DMS53 treated with DMSO at 0.1 percent for 48 hours (cell line): ENCODE measurements at regions not wholly inside any gene's neighbourhood (a gene's known extent, or its start where the extent isn't known, plus 50 kb on each side); places are given as distances from the start of the nearest gene placed in this dataset.

Experiments used
- DNase-seq: peaks from one replicate; lab custom pipeline; 2025; ENCODE audit not compliant: unreplicated experiment; lab: John Stamatoyannopoulos, UW

DNA sequence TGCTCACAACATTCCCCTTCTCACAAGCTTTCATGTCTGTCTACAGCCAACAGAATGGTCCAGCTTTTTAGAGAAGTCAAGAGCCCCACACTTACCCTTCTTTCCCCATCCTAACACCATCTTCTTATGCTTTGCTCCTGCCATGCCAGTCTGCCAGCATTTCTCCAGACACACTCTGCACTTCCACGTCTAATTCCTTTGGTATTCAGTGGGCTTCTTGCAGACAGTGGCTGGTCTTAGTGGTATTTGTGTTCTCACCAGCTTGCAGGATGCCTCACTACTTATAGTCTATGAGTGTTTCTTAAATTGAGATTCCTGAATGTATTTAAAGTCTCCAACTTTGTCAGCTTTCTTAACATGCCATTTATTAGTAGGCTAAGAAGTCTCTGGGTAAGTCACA is 154.4 kb downstream of the BBOX1 start:
- no peak for DNase-seq

DNA sequence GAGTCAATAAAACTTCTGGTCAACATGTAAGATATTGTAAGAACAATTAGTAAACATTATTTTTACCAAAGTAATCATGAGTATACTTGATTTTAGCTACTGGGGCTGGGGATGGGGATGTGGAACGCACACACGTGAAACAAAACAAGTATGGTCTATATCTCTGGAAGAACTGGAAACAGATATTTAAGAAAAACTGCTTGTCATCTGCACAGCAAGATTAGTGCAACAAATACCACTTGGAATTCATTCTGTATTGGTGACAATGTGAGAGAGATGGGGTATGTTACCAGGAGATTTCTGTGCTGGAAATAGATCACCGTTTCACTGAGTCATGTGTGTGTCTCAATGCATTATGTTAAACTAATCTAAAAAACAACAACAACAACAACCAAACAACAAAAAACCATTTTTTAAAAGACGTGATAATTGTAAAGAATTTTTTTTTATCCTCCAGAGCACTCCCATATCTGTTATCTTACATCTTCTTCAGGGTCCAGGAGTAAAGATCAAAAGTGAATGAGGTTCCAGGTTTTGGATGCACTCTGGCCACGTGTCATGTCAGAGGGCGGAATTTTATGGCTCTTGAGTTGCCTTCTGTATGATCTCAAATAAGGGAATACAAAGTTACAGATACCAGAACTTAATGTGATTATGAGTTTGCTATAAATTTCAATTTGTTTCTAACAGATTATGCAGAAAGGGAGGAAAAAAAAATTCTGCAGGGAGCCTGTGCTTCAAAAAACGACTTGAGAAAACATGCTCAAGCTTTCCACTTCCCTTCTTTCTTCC is 153.0 kb downstream of the BBOX1 start:
- no peak for DNase-seq

DNA sequence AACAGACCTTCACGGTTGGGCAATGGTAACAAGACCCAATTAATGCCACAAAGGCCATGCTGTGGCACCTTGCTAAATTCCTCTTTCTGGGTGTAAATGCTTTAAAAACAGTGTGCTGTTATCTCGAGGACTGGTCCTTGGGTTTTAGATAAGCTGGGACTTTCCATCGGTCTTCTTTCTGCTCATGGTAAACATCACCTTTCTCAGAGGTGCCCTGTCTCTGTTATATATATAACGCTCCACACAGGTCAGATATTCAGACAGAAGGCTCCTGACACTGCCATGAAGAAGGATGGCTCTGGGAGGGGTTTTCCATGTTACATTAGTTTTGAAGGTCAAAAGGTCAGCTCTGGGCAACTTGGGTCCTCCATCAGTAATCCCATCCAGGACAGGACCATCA is 151.6 kb downstream of the BBOX1 start:
- no peak for DNase-seq

DNA sequence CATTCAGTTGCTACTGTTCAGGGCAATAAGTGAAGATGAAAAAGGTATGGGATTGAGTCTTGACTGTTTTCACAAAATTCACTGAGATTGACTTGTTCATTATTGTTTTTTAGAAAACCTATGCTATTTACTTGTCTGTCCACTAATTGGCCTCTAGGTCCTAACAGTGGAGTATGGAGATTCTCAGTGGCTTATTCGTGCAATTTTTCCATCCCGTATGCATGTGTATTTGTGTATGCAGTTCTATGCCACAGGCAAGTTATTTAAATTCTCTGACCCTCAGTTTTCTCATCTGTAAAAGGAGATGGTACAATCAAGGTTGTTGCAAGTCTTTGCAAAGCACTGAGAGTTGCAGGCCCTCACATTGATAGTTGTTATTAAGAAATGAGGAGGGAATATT is 151.0 kb downstream of the BBOX1 start:
- no peak for DNase-seq

DNA sequence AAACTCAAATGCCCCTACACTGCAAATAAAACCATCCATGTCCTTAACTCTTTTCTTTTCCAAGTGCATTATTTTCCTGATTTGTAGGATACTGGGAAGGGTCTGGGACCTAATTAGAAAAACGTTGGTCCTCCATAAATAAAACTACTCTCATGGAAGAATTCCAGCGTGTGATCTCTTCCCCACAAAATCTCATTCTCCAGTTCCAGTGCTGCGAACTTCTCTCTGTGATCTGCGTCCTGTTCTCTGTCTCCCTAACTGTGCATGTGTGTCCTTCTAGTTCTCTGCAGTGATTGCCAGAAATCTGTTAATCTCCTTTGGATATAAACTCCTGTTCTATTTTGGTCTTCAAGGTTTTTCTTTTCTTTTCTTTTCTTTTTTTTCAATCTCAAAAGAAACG is 148.1 kb downstream of the BBOX1 start:
- no peak for DNase-seq

DNA sequence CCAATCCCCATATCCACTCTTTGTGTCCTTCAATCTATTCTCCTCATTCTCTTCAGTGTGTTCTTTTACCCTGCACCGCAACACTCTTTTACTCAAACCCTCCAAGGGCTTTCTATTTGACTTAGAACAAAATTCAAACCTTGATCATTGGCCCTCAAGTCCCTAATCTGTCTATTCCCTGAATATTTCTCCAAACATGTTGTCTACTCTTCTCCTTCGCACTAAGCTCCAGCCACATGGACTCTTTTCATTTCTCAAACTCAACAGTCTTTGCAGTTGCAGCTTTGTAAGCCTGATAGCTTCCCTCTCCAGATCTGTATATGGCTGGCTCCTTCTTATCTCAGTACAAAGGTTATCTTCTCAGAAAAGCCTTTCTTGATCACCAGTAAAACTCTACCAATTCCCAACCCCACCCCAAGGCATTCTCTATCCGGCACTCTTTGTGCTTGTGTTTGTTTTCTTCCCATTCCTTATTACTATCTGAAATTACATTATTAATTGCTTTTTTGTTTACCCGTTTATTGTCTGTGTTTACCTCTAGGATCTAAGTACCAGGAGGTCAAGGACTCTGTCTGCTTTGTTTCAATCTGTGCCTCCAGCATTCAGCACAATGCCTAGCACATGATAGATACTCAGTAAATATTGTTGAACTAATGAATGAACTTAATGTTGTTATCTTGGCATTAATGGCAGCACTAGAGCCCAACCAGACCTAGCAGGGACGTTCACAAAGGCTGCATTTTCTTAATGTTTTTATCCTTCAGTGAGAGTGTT is 147.4 kb downstream of the BBOX1 start:
- no peak for DNase-seq

DNA sequence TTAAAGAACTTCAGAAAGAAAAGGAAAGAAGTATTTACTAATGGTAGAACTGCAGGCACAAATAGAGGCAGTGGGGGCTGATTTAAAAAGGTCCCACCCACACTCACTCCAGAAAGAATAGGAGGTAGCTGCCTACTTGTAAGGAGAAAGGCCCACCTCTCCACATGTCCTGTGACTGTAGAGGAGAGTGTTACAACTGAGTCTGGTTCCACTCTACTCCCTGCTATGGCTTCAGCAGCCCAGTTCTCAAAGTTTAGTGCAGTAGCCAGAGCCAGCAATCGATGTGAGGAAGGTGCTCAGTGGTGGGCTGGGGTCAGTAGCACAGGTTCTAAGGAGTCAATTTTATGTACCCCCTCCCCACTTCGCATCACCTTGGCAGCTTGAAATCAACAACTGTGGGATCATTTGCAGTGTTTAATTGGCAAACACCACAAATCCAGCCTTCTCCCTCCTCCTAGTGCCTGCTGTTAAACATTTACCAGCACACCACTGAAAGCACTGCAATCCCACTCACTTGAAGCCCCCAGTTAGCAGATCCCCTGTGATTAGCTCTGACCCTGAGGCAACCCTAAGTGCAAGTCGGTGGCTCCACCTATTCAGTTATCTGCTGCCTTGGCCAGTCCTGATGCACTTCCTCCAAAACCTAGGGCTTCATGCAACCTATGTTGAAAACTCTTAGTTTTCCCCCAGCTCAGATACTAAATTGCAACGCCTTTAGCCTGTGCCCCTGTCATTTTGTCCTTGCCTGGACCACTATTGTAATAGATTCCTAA is 146.6 kb downstream of the BBOX1 start:
- DNase-seq = no peak

DNA sequence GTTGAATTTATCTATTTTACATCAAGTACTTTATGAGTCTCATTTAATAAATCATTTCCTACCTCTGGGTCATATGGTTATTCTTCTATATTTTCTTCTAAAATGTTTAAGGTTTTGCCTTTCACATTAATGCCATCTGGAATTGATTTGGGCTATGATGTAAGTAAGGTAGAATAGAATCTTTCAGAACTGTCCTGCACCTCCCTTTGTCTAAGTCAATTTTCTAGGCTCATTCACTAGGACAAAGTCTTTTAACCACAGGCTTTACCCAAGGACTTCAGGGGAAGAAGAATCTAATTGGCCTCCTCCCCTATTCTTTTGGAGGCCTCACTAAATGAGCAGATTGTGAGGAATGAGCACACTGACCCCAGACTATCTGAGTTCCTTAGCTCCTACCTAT is 146.0 kb downstream of the BBOX1 start:
- DNase-seq = no peak

DNA sequence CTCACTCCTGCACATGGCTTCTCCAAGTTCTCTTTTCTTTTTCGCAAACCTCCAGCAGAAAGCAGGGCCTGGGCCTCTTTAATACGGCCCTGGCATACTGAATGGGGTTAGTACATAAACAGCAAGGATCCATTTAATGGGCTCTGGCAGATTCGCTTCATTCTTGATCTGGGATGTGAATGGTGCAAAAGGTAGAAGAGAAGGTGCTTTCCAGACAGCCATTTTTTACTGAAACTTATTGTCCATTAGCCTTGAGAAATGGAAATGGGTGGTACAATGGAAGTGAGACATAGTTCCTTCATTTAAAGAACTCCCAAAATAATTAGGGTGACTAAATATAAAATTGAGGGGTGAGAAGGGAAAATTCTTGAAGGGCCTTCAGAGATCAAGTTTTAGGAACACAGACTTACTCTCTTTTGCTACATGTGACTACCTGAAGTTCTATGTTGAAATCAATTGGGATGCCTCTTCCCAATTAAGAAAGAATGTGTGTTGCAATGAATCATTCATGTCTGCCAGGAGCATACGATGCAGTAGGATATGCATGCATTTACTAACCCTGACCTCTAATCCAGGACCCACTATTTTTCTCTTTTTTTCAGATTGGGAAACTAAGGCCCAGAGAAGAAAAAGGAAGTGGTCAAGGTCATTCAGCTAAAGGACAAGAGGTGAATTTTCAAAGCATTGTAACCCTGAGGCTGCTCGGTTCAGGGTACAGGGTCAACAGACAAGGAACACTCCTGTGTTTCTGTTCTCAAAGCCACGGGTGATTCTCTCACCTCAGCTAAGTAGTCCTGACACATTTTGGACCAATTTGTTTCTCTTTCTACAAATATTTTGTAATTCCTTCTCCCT is 144.1 kb downstream of the BBOX1 start:
- DNase-seq = no peak

DNA sequence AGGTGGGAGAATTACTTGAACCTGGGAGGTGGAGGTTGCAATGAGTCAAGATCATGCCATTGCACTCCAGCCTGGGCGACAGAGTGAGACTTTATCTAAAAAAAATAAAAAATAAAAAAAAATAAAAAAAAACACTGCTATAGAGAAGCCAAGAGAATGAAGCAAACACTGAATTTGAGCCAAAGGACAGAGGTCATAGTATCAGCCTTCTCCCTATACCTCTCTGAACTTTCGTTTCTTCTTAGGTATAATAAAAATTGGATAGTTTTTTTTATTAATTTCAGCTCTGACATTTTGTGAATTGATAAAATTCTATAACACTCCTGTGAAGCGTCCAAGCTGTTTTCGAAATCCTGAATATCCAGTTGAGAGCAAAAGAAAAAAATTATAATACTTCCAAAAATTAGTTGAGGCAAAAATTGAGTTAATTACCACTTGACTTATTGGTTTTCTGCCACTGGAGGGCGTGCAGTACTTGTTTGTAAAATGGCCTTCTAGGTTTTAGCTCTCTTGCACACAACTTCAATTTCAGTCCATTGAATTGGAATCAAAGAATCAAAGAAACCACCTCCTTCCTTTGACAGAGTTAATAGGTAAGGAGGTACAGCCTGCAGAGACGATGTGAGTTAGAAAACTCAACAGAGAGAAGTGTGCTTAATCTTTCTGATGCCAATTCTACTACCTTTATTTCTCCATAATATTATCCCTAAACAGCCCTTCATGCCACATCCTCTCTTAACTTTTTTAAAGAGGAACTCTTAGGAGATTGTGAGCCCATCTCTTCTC is 143.2 kb downstream of the BBOX1 start:
- peak; percentile 45 for DNase-seq

DNA sequence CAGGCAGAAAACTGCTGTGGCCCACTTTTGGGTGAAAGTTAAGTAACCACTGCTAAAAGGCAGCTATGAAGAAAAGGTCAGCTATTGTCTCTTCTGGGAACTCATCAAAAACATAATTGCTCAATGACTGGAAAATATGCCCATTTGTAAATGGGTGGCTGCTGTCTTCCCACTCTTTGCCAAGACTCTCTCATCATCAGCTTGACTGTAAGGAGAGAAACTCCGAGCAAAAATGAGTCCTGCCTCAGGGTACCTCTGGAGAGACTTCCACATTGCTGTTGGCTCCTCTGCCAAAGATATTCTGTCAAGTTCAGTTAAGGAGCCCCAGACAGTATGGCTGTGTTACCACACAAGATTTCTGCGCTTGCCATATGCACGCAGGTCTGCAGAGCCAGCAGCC is 138.7 kb downstream of the BBOX1 start:
- DNase-seq = no peak

DNA sequence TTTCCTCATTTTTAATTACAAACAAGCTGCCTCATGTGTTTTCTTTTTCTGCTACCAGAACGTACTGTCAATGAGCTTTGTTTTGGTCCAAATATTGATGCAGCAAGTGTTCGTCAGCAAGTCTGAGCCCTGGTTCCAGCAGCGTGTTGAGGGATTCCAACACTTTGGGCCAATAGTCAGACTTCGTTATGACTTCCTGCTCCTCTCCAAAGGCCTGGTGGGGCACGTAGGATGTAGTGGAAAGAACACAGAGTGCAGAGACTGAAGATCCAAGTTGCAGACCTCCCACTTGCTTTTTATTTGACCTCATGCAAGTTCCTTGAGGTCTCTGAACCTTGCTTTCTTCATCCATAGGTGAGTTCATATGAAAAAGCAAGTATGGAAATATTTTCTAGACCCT is 138.2 kb downstream of the BBOX1 start:
- DNase-seq = no peak
